ENCODE measurements at regions not wholly inside any gene's neighbourhood (a gene's known extent, or its start where the extent isn't known, plus 50 kb on each side); places are given as distances from the start of the nearest gene placed in this dataset.

GRCh38 chr18:38454764-38455469, 889.3 kb upstream of the CELF4 start:
- TF ChIP-seq CTCF (IDR thresholded peaks at IDR 0.05) (no peak), POLR2A (IDR thresholded peaks at IDR 0.05) (no peak)

Data from Peyer's patch (tissue), 4 donors.